Right lobe of liver (tissue), 4 donors: ENCODE measurements at regions not wholly inside any gene's neighbourhood (a gene's known extent, or its start where the extent isn't known, plus 50 kb on each side); places are given as distances from the start of the nearest gene placed in this dataset.
"Not testable (repeated sequence)": the region's sequence is repeated elsewhere in the genome, so short reads cannot be mapped to it uniquely, and the experiment has no call there.

ENCODE experiments used
- CTCF ChIP-seq, 4 donors: fragments of 200-600 bp in 3 of 4; fragments of 450-650 bp in 1 of 4; IDR thresholded peaks; one replicate each; pipeline versions ENCODE4 v1.5.1 to v1.8.0; 2016 to 2022; ENCODE audit warnings: antibody characterized with exemption in 4 of 4, mild to moderate bottlenecking in 2 of 4
- POLR2A ChIP-seq: fragments of 450-650 bp; IDR thresholded peaks from one replicate; pipeline ENCODE4 v1.6.1; 2017; ENCODE audit warnings: antibody characterized with exemption, mild to moderate bottlenecking
- donor health status: DM: no; HTN: no; CAD: no.
- donor health status: DM: no; HTN: no; CAD: no.
- donor health status: DM: no; HTN: yes; CAD: no.

DNA sequence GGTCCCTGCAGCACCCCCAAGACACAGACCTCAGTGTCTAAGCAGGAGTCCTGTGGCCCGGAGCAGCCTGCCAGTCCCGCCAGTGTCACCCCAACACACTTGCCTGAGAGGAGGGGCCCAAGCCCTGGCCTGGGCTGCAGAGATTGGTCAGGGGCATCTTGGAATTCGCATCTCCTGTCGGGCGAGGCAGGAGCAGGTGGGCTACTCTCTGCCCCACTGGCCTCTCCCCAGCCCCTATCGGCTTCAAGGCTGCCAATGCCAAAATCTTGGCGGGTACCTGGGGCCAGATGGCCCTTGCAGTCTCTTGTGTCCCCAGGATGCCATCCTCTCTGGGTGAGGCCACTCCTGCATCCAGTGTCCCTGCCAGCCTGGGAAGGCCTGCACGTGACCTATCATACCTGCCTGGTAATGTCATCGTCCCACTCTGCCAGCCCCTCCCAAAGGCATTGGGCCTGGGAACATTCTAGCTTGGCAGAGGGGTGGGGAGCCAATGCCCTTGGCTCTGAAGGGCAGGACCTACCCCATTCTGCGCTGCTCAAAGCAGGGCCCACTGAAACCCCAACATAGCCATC is 304.6 kb downstream of the CCDC74A start:
- TF ChIP-seq CTCF (IDR thresholded peaks at IDR 0.05); POLR2A: not testable (repeated sequence)
